ENCODE measurements at regions not wholly inside any gene's neighbourhood (a gene's known extent, or its start where the extent isn't known, plus 50 kb on each side); places are given as distances from the start of the nearest gene placed in this dataset.

- in situ Hi-C loops (cut with MboI; ENCODE audit: low sequenced_read_pairs, unreplicated experiment) = no loop called here
- no peak for TF ChIP-seq CTCF (IDR thresholded peaks at IDR 0.05; ENCODE audit: borderline replicate concordance, control extremely low read depth, extremely low read depth, insufficient read depth, missing control alignments)
- no peak for DNase-seq (ENCODE audit: low spot score)
These were observed 51.5 kb upstream of the CMKLR1 start for GRCh38 chr12:108390495-108391203.

GRCh38 chr12:108389544-108389943 lies 50.4 kb upstream of the CMKLR1 start:
- in situ Hi-C loops (cut with MboI; ENCODE audit: low sequenced_read_pairs, unreplicated experiment) = no loop called here
- TF ChIP-seq CTCF (IDR thresholded peaks at IDR 0.05; ENCODE audit: borderline replicate concordance, control extremely low read depth, extremely low read depth, insufficient read depth, missing control alignments) = no peak
- no peak for DNase-seq (ENCODE audit: low spot score)
